Stimulated activated naive CD4-positive, alpha-beta T cell treated with Interleukin-2 at 50 U/mL for 16 hours (primary cell): ENCODE measurements at regions not wholly inside any gene's neighbourhood (a gene's known extent, or its start where the extent isn't known, plus 50 kb on each side); places are given as distances from the start of the nearest gene placed in this dataset.

Experiments
- DNase-seq: peaks from one replicate; lab custom pipeline; 2025; lab: John Stamatoyannopoulos, UW

DNA sequence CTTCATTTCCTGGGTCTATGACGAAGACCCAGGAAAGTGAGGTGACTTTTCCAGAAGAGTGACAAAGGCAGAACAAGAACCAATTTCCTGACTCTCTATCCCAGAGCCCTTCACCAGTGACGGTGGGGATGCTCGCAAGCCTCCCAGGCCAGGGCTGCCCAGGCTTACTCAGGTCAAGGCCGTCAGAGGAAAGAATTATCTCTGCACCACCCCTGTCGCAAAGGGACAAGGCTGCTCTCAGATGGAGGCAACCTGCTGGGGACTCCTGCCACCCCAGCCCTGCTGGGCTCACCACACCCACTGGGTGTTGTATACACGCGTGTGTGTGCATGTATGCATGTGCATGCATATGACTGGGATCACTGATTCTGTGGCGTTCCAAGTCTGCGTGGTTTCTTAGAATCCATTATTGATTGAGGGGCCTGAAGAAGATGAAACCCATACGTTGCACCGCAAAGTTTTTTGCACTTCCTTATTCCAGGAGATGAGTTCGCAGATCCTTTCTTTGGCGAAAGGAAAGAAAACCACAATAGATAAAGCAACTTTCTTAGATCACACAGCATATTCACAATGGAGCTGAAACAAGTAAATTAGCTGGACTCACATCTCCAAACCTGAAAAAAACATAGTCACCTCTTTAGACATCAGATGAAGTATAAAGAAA, 255.8 kb downstream of the RHOU start:
- no peak for DNase-seq

DNA sequence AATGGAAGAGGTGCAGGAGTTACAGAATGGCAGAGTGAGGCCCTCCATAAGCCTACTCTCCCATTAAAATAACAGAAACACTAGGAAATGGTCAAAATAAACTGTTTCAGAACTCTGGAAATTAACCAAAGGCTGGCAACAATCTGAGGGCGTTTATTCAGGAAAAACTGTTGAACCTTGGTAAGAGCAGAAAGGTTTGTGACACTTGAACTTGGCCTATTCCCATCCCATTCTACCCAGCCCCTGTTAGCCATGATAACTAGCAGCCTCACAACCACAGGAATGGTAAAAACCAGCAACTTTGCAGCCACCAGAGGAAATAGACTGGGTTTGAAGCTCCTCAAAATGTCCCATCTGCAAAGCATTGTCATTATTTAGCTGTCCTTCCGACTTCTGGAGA, 256.8 kb downstream of the RHOU start:
- no peak for DNase-seq

DNA sequence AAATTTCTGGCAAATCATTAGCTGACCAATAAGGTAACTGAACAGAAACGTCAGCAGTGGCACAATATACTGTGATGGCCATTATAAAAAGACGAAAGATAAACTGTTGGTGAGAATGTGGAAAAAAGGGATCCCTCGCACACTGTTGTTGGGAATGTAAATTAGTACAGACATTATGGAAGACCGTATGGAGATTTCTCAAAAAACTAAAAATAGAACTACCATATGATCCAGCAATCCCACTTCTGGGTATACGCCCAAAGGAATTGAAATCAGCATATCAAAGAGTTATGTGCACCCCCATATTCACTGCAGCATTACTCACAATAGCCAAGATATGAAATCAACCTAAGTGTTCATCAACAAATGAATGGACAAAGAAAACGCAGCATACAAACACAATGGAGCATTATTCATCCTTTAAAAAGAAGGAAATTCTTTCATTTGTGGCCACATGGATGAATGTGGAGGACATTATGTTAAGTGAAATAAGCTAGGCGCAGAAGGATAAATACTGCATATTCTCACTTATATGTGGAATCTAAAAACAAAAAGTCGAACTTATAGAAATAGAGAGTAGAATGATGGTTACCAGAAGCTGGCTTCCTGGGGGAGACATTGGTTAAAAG, 257.7 kb downstream of the RHOU start:
- DNase-seq: no peak

GRCh38 chr1:228994676-228995594, 259.7 kb downstream of the RHOU start:
- DNase-seq: no peak

GRCh38 chr1:228996281-228996680, 261.0 kb downstream of the RHOU start:
- DNase-seq: no peak

GRCh38 chr1:228997721-228998144, 262.5 kb downstream of the RHOU start:
- no peak for DNase-seq

DNA sequence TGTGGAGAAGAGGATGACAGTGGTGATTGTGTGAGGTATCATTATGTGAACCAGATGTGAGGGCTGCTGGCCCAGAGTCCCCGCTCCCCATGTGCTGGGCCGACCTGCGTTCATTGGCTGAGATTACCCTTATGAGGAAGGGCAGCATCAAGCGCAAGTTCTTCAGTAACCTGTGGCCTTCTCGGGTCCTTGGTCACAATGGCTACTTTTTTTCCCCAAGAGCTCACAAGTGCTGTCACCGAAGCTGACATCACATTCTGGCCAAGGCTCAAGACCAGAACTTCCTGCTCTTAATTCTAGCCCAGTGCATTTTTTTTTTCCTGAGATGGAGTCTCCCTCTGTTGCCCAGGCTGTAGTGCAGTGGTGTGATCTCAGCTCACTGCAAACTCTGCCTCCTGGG, 262.9 kb downstream of the RHOU start:
- no peak for DNase-seq

- DNase-seq: no peak
Measured at GRCh38 chr1:228999446-229000170, 264.3 kb downstream of the RHOU start.

GRCh38 chr1:229000187-229000586, 264.9 kb downstream of the RHOU start:
- no peak for DNase-seq

DNA sequence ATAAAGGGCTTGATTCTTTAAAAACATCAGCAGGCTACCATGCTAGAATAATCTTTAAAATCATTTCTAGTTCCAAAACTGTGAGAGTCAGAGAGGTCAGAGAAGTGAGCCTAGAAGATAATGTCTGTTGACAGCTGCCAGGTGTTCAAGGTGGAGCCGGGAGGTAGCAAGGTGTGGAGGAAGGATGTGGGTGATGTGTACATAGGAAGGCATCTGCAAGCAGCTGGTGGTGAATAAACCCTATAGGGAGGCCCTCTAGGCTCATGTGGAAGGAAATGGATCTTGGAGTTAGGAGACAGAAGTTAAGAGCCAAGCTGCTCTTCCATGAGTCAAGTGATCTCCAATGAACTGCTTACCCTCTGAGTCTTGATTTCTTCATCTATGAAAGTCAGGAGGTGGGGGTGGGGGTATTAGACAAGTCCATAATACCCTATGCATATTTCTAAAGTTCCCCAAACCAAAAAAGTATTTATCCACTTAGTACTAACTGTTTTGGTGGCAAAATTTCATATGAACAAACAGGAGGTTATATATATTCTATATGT, 266.3 kb downstream of the RHOU start:
- DNase-seq: no peak

- DNase-seq: no peak
Measured at GRCh38 chr1:229002037-229002436, 266.8 kb downstream of the RHOU start.

DNA sequence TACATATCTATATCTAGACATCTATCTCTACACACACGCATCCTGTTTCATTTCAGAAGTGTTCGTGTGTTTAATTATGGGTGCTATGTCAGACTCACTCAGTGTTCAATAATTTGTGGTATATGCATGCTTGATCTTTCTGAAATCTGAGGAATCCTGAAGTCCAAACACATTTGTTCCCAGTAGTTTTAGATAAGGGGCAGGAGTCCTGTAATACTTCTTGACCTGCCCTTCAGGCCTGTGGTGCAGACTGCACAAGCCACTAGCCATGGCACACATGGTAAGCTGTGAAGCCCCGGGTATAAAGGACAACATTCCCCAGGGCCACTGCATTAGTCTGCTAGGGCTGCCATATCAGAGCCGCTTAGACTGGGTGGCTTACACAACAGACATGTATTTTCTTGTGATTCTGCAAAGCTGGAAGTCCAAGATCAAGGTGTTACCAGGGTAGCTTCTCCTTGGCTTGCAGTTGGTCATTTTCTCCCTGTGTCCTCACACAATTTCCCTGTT, 267.2 kb downstream of the RHOU start:
- DNase-seq: no peak

DNA sequence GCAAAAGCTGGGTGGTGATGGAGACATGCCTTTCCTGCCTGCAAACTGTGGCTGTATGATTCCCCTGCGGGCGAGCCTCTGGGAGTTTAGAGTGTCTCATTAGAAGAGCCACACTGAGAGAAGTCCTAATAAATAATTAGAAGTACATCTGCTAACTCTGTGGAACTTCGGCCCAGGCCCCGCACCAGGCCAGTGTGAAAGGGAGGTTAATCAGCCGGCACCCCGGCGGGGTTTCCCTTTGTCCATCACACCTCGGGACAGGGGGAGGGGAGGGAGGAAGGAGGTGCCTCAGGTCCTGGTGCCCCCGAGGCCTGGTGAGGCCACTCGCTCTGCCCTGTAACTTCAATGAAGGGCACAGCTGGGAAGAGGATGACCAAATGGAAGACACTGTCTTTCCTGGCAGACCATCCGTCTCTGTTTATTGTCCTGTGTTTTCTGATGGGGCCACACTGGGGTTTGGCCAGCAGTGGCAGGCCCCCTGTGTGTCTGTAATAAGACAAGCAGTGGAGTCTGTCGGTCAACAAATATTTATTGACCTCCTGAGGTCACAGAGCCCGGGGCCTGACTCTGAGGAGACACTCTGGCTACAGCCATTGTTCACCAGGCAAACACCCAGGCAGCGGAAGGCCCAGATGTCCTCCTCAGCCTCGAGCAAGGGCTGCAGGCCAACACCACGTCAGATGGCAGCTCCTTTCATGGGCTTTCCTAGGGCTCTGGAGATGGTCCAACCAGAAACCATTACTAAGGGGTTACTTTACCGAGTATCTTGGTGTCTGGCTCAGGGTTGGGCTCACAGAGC, 267.5 kb upstream of the RAB4A start:
- no peak for DNase-seq

- no peak for DNase-seq
Measured at GRCh38 chr1:229004066-229004833, 266.7 kb upstream of the RAB4A start.

- no peak for DNase-seq
Measured at GRCh38 chr1:229005097-229005496, 265.8 kb upstream of the RAB4A start.

GRCh38 chr1:229005556-229005955, 265.4 kb upstream of the RAB4A start:
- DNase-seq: no peak

DNA sequence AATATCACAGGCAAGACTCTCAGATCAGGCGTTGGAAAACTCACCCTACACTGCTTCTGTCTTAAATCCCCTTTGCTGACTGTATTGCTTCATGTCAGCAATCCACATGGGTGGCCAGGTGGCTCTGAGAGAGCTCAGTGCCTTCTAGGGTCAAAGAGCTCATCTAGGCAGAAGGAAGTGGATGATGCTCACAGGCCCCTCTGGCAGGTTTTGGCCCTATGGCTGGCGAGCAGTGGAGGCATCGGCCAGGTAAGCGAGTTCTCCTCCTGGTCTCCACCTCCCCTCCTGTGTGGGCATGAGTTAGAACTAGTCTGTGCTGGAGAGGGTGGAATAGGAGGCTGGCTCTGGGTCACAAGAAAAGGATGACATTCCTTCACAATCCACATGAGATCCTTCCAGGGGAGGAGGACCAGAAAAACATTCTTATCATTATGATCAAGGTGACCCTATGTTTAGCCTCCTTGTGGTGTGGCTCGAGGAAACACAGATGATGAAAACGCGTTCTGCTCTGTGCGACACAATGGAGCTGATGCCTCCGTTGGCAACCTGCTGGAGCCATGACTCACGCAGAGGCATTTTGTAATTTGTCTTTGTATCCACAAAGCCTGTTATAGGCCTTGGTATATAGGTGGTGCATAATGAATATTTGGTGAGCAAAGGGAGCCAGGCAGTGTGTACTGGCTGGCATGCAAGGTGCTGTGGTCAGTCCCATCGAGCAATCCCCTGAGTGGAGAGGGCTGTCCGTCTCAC, 264.6 kb upstream of the RAB4A start:
- DNase-seq: no peak

GRCh38 chr1:229007167-229007566, 263.7 kb upstream of the RAB4A start:
- DNase-seq: no peak

DNA sequence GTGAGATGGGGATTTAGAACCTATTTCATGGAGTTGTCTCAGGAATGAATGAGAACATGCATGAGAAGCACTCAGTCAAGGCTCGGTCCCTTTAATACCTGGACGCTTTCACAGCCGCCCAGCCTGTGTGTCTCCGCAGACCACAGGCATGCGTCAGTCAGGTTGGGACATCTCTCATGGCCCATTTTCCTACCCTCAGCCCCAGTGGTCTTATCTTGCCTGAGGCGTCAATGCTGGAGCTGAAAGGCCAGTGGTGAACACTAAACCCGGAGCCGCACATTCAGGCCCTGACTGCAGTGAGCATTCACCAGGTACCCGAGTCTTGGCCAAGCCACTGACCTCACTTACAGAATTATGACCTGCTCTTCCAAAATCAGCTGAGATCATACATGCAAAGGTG, 263.2 kb upstream of the RAB4A start:
- DNase-seq: no peak
